Iris pigment epithelial cell (primary cell): ENCODE measurements at regions not wholly inside any gene's neighbourhood (a gene's known extent, or its start where the extent isn't known, plus 50 kb on each side); places are given as distances from the start of the nearest gene placed in this dataset.
"Not testable (repeated sequence)": the region's sequence is repeated elsewhere in the genome, so short reads cannot be mapped to it uniquely, and the experiment has no call there.

ENCODE experiments used
- DNase-seq: peaks from one replicate; pipeline ENCODE4 v3.0.0-alpha.2; 2011; ENCODE audit warnings: low read depth

DNA sequence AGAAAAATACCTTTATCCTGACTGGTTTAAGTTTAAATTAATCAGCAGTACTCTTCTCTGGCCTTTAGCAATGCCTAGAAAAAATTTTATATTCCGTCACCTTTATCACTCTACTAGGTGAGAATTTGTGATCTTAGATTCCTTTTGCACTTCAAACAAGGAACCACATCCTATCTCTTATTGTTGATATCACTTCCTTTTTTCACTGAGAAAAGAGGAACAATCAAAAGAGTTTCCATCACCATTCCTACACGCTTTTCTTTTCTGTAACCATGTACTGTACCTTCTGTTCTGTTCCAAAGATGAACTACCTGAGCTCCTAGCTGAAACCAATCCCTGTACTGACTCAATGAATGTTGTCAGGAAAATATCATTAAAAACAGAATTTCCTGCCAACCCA lies 1379.0 kb upstream of the MIR17HG start:
- DNase-seq: no peak

DNA sequence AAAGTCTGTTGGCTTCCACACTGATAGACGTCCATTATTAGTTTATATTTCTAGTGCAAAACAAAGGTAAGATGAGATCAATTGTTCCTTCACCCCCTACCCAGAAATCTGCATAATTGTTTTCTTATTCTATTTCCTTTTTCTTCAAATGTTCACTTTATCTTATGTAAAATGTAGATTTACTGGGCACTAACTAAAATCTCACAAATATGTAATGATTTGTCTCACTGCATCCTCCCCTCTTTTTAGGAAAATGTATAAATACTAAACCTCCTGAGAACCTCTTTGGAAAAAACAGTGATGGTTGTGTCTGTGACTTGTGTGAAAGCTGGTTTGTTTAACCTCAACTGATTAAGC lies 1377.2 kb upstream of the MIR17HG start:
- DNase-seq: no peak

DNA sequence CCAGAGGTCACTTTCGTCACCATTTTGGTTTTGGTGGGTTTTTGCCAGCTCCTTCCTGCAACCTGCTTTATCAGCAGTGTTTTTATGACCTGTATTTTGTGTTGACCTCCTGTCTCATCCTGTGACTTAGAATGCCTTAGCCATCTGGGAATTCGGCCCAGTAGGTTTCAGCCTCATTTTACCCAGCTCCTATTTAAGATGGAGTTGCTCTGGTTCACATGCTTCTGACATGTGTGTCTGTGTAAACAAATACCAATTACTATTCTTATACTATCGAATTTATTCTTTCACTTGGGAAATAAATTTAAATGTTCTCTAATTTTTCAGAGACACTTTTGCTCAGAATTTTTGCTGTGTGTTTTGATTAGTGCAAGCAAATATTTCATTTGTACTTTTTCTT lies 1370.3 kb upstream of the MIR17HG start:
- no peak for DNase-seq

DNA sequence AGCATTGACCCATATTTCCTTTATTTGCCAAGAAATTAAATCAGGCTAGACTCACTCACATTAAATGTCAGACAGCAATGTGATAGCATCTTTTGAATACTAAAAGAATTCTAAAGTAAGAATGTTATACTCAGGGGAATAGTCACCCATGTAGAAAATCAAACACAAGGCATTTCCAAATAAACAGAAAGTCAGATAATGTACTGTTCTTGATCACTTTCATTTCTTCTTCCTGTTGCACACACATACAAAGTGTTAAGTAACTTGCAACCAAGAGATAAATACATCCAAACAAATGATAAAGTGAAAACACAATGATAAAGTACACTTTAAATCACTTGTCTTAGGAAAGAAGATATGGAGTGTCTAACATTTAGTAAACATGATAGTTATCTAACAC lies 1366.6 kb upstream of the MIR17HG start:
- DNase-seq: no peak

DNA sequence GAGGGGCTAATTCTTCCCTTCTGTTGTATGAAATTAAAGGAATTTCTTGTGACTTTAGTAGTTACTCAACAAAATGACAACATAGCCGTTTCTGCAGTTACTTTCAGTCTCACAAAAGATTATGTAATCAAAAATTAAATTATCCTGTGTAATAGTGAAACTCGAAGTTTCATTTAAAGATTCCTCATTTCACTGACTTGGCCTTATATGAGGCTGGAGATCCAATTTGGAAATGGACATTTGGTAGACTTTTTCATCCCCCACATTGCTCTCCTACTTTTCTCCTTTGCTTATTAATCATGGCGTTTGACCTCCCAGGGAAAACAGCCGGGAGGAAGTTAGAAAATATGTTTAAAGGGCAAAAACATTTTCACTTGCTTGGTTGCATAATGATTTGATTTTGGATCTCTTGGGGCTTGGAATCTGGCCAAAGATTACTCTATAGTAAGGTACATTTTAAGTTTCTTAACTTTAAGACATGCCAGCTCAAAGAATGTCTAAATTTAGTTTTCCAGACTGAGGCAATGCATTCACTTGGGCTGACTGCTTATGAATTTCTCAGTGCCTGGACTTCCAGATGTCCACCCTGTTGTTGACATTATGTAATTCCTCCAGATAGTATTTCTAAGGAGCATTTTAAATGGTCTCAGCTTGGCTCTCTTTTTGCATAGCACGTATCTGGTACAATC lies 1364.9 kb upstream of the MIR17HG start:
- peak; percentile 56 for DNase-seq

DNA sequence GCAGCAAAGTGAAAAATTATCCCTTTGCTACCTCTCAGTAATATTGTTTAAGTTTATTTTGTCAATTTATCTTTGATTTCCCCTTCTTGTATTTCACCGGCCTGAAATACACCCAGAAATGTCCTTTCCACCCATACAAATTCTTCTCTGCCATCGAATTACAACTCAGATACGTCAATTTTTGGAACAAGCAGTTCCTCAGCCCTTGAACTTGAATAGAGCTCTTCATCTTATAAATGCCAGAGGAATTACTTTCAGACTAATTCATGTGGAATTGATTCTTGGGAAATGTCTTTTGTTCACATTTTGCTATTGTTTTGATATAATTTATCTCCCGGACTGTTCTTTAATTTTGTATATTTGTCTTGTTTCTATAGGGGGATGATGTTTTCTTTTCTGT lies 1359.3 kb upstream of the MIR17HG start:
- DNase-seq: peak; percentile 16

DNA sequence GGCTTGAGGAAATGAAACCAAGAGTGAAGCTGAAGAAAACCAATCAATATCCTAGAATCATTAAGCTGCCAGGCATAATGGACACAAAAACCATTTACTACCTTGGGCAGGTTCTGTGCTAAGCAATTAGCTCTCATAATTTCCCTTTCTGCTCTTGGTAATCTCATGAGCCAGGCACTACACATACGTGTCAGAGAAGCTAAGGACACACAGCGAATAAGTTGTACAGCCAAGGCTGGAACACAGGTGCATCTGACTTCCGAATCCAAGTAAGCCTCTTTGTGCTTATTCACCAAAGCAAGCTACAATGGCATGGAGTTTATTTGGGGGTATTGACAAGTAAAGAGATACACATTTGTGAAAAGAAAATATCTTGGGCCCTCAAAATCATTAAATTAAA lies 1343.9 kb upstream of the MIR17HG start:
- DNase-seq: no peak

DNA sequence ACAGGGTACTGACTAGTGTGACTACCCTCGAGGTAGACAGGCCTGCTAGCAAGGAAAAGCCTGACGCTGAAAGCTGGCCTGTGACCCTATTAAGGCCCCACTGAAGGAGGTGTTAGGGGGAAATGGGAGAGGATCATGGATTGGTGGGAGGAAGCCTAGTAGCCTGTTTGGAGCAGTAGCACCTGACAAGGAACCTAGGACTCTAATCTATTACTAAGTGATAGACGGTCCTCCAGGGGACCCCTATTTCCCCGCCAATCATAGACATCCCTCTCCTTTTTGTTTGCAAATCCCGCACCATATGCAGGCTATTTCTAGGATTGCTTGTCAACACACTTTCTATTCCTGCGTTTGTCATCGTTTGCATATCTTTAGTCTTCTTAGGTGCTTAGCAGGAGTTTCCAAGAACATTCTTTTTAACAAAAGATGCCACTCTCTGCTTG lies 1338.8 kb upstream of the MIR17HG start:
- DNase-seq: no peak

DNA sequence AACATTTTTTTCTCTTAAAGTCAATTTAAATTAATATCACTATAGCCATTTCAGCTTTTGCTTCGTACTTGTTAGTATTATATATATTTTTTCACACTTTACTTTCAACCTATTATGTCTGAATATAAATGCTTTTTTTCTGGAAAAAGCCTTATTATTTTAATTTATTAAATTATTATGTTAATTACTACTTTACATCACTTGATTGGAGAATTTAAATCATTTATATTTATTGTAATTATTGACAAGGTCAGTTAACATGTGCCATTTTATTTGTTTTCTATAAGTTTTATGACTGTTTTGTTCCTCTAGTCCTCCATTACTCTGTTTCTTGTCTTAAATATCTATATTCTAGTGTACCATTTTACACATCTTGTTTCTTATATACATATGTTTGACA lies 1333.4 kb upstream of the MIR17HG start:
- DNase-seq: no peak

DNA sequence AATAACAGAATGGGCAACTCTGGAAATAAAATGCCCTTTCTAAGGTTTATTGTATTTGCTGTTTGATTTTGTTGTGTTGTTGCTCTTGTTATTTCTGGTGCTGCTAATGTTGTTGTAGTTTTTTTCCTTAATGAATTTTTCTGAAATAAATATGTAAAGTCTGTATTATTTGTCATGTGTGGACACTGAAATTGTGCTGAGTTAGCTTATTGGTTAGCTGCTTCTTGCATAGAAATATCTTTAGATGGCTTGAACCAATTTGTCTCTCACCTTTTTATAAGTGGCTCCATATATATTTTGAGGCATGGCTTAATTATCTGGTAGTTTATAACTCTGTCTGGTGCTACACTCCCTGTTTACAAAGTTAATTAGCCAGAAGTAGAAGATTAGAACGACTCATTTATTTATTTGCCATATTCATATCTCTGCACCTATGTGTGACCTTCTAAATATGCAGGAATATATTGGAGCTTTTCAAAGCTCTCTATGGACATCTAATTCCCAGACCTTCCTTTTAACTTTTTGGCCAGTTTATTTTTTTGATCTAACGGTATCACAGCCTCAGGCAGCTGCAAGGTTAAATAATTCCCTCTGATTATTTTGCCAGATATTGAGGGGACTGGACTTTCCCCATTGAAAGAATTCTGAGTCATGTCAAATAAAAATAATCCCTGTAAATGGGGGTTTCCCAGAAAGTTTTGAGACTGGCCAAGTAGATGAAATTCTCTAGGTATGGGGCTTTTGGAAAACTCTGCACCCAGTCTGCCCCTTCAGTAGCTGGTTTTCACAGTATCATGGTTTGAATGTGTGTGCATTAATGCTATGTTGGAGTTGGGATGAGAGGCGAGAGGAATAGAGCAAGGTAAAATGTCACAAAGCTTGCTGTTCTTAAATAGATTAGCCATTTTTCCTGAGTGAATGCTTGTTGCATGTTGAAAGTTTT lies 1331.7 kb upstream of the MIR17HG start:
- peak; percentile 1 for DNase-seq

DNA sequence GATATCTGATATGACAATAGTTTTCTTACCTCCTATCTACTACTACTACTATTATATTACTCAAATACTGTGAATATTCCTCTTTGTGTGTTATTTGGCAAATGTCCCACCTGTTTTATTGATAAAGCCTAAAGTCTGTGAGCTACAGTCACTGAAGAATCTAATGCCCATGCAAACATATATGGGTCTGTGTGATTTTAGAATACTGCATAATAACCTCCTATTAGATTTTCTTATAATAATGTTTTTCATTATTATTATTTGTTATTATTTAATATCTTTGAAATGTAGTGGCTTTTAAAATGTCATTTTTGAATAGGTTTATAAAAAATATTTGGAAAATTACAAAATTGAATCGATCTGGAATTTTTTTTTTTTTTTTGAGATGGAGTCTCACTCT lies 1330.8 kb upstream of the MIR17HG start:
- DNase-seq: no peak

DNA sequence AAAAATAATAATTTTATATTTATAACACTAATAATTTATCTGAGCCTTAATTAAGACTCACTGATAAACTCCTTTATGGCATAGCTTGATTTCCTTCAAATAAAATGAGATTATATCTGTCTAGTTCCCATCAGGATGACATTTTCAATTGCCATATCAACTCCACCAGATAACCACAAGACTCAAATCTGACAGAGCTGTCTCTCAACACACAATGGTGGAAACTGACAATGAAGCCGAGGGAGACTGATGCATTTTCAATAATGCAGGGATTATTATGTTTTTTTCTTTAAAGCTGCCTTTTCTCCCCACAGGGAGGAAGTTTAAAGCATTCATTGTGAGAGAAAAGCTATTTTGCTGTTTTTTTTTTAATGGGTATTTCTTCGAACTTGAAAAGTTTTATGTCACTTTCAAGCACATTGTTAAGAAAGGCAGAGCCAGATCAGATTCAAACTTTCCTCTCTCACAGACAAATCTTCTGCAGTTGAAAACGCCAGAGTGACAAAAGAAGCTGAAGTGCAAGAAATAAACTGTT lies 1326.9 kb upstream of the MIR17HG start:
- no peak for DNase-seq

DNA sequence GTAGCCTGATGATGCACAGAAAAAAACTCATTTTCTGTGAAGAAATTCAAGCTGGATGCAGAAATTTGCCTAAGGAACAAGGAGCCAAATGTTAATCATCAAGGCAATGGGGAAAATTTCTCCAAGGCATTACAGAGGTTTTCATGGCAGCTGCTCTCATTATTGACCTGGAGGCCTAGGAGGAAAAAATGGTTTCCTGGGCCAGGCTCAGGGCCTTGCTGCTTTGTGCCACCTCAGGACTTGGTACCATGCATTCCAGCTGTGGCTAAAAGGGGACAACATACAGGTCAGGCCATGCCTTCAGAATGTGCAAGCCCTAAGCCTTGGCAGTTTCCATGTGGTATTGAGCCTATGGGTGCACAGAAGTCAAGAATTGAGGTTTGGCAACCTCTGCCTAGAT lies 1320.1 kb upstream of the MIR17HG start:
- DNase-seq: no peak

DNA sequence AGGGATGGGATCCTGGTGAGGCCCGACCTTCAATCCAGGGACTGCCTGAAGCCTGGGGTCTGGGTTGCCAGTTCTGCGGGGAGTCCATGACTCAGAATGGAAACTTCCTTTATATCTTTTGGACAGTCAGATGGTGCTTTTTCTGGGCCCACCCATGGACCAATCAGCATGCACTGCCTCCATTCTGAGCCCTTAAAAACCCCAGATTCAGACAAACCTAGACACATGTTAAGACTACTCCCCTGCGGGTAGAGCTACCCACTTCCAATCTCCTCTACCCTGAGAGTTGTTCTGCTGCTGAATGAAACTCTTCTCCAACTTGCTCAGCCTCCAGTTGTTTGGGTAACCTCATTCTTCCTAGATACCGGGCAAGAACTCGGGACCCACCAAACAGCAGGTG lies 1315.2 kb upstream of the MIR17HG start:
- DNase-seq: no peak

DNA sequence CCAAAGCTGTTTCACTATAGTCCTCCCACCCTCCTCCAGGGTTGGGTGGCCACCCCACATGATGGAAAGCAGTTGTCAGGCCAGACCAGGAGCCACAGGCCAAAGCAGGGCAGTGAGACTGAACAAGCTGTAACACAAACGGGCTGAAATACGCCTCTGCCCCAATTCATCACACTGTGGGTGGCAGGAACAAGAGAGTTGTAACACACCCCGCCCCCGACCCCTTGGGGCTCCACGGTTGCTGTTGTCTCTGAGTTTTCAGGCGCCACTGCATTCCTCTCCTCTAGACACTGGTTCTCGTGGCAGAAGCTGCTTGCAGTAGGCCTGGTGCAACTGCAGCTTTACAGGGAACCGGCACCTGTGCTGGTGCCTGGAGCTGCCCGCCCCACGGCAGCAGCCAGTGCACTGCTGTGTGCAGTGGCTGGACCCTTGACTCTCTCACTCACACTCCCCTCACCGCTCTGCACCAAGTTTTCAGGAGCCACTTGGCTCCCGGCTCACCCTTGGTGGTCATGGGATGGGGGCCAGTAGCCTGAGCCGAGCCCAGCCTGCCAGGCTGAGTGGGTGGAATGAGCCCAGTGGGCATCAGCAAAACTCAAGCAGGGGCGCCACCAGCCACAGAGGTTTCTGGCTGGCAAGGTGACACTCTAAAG lies 1314.5 kb upstream of the MIR17HG start:
- DNase-seq: no peak

DNA sequence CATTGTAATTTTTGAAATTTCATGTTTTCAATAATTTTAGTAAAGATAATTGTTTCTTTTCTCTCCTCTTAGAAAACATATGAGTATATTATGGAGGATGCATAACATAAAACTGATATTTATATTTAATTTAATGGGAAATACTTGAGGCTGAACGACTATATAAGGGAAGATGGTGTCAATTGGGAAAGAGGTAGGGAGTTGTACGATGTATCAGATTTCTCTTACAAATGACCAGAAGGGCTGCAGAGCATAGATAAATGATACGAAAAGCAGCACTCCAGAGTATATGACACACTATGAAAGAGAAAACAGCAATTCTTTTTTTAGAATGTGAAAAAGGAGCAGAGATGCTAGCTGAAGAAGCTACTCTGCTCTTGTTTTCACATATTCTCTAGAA lies 1308.0 kb upstream of the MIR17HG start:
- no peak for DNase-seq

DNA sequence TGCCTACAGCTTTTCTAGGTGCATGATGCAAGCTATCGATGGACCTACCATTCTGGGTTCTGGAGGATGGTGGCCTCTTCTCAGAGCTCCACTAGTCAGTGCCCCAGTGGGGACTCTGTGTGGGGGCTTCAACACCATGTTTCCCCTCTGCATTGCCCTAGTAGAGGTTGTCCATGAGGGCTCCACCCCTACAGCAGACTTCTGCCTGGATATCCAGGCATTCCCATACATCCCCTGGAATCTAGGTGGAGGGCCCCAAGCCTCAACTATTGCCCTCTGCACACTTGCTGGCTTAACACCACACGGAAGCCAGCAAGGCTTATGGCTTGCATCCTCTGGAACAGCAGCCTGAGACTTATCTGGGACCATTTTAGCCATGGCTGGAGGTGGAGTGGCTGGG lies 1299.9 kb upstream of the MIR17HG start:
- DNase-seq: no peak

DNA sequence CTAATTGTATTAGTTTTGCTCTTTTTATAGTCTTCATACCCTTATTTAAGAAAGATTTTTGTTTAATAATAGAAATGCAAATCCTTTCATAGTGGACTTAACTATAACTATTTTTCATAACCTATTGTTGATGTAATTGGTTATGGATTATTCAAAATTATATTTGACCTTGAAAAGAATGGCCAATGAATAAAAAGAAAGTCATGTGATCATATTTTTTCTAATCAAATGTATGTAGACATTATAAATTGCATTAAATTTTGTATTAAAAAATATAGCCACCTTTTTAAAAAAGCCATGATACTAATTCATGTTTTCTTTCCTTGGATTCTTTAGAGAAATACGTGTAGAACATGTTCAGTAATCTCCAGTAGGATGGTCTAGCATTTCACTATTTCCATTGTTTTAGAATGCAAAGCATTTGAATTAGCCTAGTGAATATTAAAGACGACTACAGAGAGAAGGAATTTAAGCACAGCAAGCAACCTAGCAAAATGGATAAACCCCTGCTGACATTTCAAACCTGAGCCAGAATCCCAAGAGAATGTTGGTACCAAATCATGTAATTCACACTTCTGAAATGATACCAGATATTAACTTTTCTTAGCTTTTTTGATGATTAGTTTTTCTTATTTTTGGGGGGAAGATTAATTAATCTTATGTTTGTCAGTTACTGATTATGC lies 1297.4 kb upstream of the MIR17HG start:
- no peak for DNase-seq

DNA sequence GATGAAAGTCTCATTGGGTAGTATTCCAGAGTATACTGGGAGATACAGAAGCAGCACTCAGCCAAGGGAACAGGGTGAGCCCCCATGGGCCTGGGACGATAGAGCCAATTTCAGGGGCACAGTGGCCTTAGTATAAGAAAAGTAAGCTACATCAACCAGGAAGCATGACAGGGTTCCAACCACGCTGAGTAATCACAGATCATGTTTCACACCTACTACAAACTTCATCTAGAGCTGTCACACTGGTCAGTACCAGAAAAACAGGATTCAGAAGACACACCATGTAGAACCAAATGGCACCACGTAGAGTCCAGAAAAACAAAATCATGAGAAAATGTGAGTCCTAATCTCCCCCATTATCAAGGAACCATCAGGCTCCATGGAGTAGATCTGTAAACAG lies 1292.4 kb upstream of the MIR17HG start:
- DNase-seq: peak; percentile 14

DNA sequence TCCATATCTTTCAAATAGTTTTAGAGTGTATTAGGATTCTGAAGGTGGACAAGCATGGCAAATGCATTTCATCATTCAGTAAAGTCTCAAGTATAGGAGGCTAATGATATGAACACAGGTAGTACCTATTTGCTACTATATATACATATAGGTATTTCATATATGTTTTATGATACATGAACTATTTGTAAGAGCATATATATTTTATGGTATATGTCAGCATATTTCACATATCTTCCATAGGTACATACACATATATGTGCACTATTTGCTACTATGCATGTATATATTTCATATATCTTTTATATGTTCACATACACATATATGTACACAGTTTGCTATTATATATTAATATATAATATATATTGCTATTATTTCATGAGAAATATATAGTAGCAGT lies 1291.7 kb upstream of the MIR17HG start:
- DNase-seq: no peak

DNA sequence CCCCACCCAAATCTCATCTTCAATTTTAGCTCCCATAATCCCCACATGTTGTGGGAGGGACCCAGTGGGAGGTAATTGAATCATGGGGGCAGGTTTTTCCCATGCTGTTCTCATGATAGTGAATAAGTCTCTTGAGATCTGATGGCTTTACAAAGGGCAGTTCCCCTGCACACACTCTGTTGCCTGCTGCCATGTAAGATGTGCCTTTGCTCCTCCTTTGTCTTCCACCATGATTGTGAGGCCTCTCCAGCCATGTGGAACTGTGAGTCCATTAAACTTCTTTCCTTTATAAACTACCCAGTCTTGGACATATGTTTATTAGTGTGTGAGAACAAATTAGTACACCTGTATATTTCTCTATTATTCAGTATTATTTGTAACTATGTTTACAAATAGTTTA lies 1283.3 kb upstream of the MIR17HG start:
- DNase-seq: not testable (repeated sequence)

DNA sequence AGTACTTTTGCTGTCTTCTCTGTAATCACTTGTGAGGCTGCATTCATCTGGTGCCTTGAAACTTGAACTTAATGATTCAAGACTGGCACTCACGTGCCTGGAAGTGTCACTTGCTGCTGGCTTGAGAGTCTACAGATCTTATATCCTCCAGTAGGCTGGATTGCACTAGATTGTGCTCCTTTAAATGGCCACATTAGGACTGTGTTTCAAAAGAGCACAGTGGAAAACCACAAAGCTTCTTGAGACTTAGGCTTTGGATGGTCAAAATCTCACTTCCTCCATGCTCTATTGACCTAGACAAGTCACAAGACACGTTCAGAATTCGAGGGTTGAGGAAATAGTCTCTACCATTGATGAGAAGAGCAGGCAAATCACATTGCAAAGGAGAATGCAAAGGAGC lies 1278.8 kb upstream of the MIR17HG start:
- DNase-seq: no peak
